Right ventricle myocardium superior (tissue), 1 donor: ENCODE measurements at regions not wholly inside any gene's neighbourhood (a gene's known extent, or its start where the extent isn't known, plus 50 kb on each side); places are given as distances from the start of the nearest gene placed in this dataset.

Source experiments
- ATAC-seq: fragments of 200-7000 bp; cut with Tn5 transposase; one replicate; pipeline ENCODE4 v1.9.1; 2020; ENCODE audit warnings: mild to moderate bottlenecking; ENCODE audit not compliant: poor library complexity
- DNase-seq: peaks from one replicate; pipeline ENCODE4 v3.0.0-alpha.2; 2020
- intact Hi-C: fragments of 100-400 bp; cut with DNase I; formaldehyde crosslinking; loops from one replicate; pipeline ENCODE4 v1.11.2; 2022
- donor health status: DM: no; HTN: yes; CAD: no; lungs with severe emphysema.

- intact Hi-C loops: no loop called here
- DNase-seq (no peak), ATAC-seq (no peak)
Measured at GRCh38 chr2:238797537-238797936, 50.3 kb upstream of the TWIST2 start.
